K562 (cell line): ENCODE measurements at regions not wholly inside any gene's neighbourhood (a gene's known extent, or its start where the extent isn't known, plus 50 kb on each side); places are given as distances from the start of the nearest gene placed in this dataset.

ENCODE experiments used
- ATAC-seq: fragments of 200-7000 bp; cut with Tn5 transposase; 3 replicates; pipeline ENCODE4 v1.9.1; 2020; ENCODE audit warnings: moderate library complexity
- BruUV-seq: library from RNA; stranded (reverse); fragments of 400-500 nt; replicated peaks from 2 replicates; lab custom pipeline; 2021; lab: Mats Ljungman, UMichigan
- CTCF ChIA-PET: fragments of 300-600 bp; formaldehyde crosslinking; extraction: SDS; loops from one replicate; lab custom pipeline; 2021; ENCODE audit warnings: low intra/inter-chr PET ratio; lab: Yijun Ruan, JAX
- POLR2A ChIA-PET: fragments of 300-600, 350-650 bp; sonication (Branson Sonifier 250); formaldehyde crosslinking; extraction: SDS; loops from one replicate; lab custom pipeline; 2021; ENCODE audit warnings: antibody characterized with exemption, inconsistent platforms; lab: Yijun Ruan, JAX
- DNase-seq, 4 experiments: peaks; one replicate each; pipeline versions ENCODE4 v3.0.0 to v3.0.0-alpha.2; 2011 to 2018; ENCODE audit warnings: low spot score in 3 of 4, mixed read lengths in 3 of 4; ENCODE audit errors: extremely low read depth in 1 of 4
- FAIRE-seq: peaks from 2 replicates; lab custom pipeline; 2011; peaks lifted over from hg19 to GRCh38; lab: Jason Lieb, UNC
- H2AFZ ChIP-seq: 2 replicates; pipeline ENCODE4 v1.6.0; 2011; ENCODE audit warnings: low read depth, low read length, control low read depth, inconsistent platforms
- H3K27ac ChIP-seq: fragments of 200-600 bp; 3 replicates; pipeline ENCODE4 v1.8.0; 2011; ENCODE audit warnings: low read depth, mild to moderate bottlenecking, control low read depth, inconsistent platforms, low read length, moderate library complexity, mixed read lengths; ENCODE audit errors: extremely low read depth
- H3K27me3 ChIP-seq, 2 experiments: fragments of 300-600 bp in 1 of 2; 2 replicates in 1 of 2; 3 replicates in 1 of 2; pipeline versions ENCODE4 v1.6.0 to v1.8.0; 2011; ENCODE audit warnings: inconsistent platforms in 2 of 2, low read length in 2 of 2, mild to moderate bottlenecking in 1 of 2, mixed read lengths in 1 of 2, moderate library complexity in 1 of 2; ENCODE audit not compliant: control insufficient read depth in 2 of 2, insufficient read depth in 2 of 2
- H3K36me3 ChIP-seq: fragments of 300-600 bp; 3 replicates; pipeline ENCODE4 v1.8.0; 2011; ENCODE audit warnings: mild to moderate bottlenecking, low read length, inconsistent platforms; ENCODE audit not compliant: control insufficient read depth, insufficient read depth
- H3K4me1 ChIP-seq, 2 experiments: fragments of 200-600 bp in 1 of 2; replicated peaks in 1 of 2; 2 replicates in 1 of 2; 3 replicates in 1 of 2; pipeline versions ENCODE4 v1.5.1 to v1.8.0; 2011; ENCODE audit warnings: inconsistent platforms in 2 of 2, low read length in 2 of 2, mild to moderate bottlenecking in 1 of 2, mixed read lengths in 1 of 2, moderate library complexity in 1 of 2; ENCODE audit not compliant: control insufficient read depth in 2 of 2, insufficient read depth in 2 of 2
- H3K4me2 ChIP-seq: 2 replicates; pipeline ENCODE4 v1.6.1; 2011; ENCODE audit warnings: low read length, control low read depth, inconsistent platforms, mixed read lengths; ENCODE audit not compliant: insufficient read depth
- H3K4me3 ChIP-seq: fragments of 200-600 bp; sonication (generic), shearing (Covaris generic); 2 replicates; pipeline ENCODE4 v1.5.1; 2016; ENCODE audit warnings: control low read depth, inconsistent platforms
- H3K79me2 ChIP-seq: fragments of 200-600 bp; 3 replicates; pipeline ENCODE4 v1.8.0; 2011; ENCODE audit warnings: low read length, inconsistent platforms; ENCODE audit not compliant: control insufficient read depth, insufficient read depth
- H3K9ac ChIP-seq, 2 experiments: 2 replicates each; pipeline versions ENCODE4 v1.6.0 to v1.6.1; 2011; ENCODE audit warnings: low read depth in 2 of 2, low read length in 2 of 2, control low read depth in 1 of 2, inconsistent platforms in 1 of 2, mild to moderate bottlenecking in 1 of 2, mixed read lengths in 1 of 2; ENCODE audit not compliant: insufficient read depth in 1 of 2
- H3K9me1 ChIP-seq: one replicate; pipeline ENCODE4 v1.6.0; 2011; ENCODE audit warnings: inconsistent platforms, mild to moderate bottlenecking, low read length, moderate library complexity; ENCODE audit not compliant: control insufficient read depth, insufficient read depth
- H3K9me3 ChIP-seq: replicated peaks from 2 replicates; pipeline ENCODE4 v1.5.1; 2011; ENCODE audit warnings: low read depth, low read length, inconsistent platforms; ENCODE audit not compliant: control insufficient read depth, insufficient read depth
- H4K20me1 ChIP-seq: replicated peaks from 2 replicates; pipeline ENCODE4 v1.6.1; 2011; ENCODE audit warnings: low read length, inconsistent platforms, mixed read lengths; ENCODE audit not compliant: control insufficient read depth, insufficient read depth
- CBX1 ChIP-seq: sonication (generic); IDR thresholded peaks from 2 replicates; pipeline ENCODE4 v1.6.1; 2016; ENCODE audit warnings: antibody characterized with exemption, low read depth, mild to moderate bottlenecking
- NR1H2 ChIP-seq: sonication (generic); formaldehyde crosslinking; IDR thresholded peaks from 2 replicates; pipeline ENCODE4 v1.4.0; 2020; ENCODE audit warnings: mild to moderate bottlenecking, missing genetic modification reagents
- SNIP1 ChIP-seq: fragments of 450-650 bp; IDR thresholded peaks from 2 replicates; pipeline ENCODE4 v1.7.1; 2017; ENCODE audit warnings: low read depth, mild to moderate bottlenecking
- TARDBP ChIP-seq: fragments of 450-650 bp; IDR thresholded peaks from 2 replicates; pipeline ENCODE4 v1.6.1; 2016
- ZNF764 ChIP-seq: fragments of 250-450 bp; sonication (Bioruptor Pico); IDR thresholded peaks from 2 replicates; pipeline ENCODE4 v1.4.0; 2020; ENCODE audit warnings: low read depth, mild to moderate bottlenecking, moderate library complexity
- WGBS: fragments of 100-300 bp; shearing (Covaris generic); methylation state at CpG from one replicate; pipeline ENCODE4 v1.1.6; 2016; ENCODE audit warnings: low coverage, mixed read lengths; ENCODE audit not compliant: insufficient coverage; ENCODE audit errors: missing lambda C conversion rate; 5-methylcytosine and 5-hydroxymethylcytosine counted together
- in situ Hi-C: fragments of 300-500 bp; cut with MboI; formaldehyde crosslinking; loops from 4 replicates; pipeline ENCODE4 v1.15.0; 2018; ENCODE audit warnings: inconsistent platforms, mixed read lengths
- intact Hi-C: fragments of 100-400 bp; cut with micrococcal nuclease; formaldehyde crosslinking; loops from 2 replicates; pipeline ENCODE4 v1.14.2; 2022
- TF ChIP-seq, protein P1 (sequence below): sonication (generic); formaldehyde crosslinking; IDR thresholded peaks from 2 replicates; pipeline ENCODE4 v1.8.1; 2022; ENCODE audit warnings: missing genetic modification reagents
- TF ChIP-seq, protein P2 (sequence below): fragments of 450-650 bp; formaldehyde crosslinking; conservative IDR thresholded peaks from 2 replicates; pipeline ENCODE4 v1.4.0; 2022; ENCODE audit warnings: mild to moderate bottlenecking, missing genetic modification characterization
- TF ChIP-seq, protein P3 (sequence below): sonication (generic); formaldehyde crosslinking; IDR thresholded peaks from 2 replicates; pipeline ENCODE4 v1.8.0; 2022; ENCODE audit warnings: mild to moderate bottlenecking, missing genetic modification reagents, borderline replicate concordance
- TF ChIP-seq, protein P4 (sequence below): fragments of 250-450 bp; sonication (Bioruptor Pico); IDR thresholded peaks from 2 replicates; pipeline ENCODE4 v1.4.0; 2020; ENCODE audit warnings: mild to moderate bottlenecking, moderate library complexity

DNA sequence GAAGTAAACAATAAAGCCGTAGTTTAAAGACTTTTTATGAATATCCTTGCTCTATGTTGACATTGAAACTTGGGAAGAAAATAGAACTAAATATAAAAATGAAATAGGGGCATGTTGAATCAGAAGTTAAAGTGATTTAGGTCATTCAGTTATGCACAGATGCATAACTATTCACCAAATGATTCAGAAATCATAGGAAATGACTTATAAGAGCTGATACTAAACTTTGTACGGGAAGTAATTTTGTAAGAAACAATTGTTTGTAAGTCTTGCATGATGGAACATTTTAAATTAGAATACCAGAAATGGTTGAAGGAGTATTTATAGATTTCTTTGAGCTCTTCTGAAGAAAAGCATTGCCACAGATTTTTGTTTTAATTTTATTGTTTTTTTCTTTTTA, 246.5 kb downstream of the CPE start:
- H3K79me2 ChIP-seq, result no peaks in the 10 kb centered on the region
- ChIA-PET CTCF (no interaction called here), POLR2A (no interaction called here)
- H3K9me1 ChIP-seq, result no peaks in the 10 kb centered on the region
- H3K27me3 ChIP-seq, result no peaks in the 10 kb centered on the region
- H4K20me1 ChIP-seq, result no peaks in the 10 kb centered on the region
- no peak overlapping the region for H3K9ac ChIP-seq
- ATAC-seq, result no peak
- H3K4me3 ChIP-seq, result no peak overlapping the region
- no peaks in the 10 kb centered on the region for H3K4me1 ChIP-seq
- in situ Hi-C loops, result no loop called here
- BruUV-seq, result no TSS peak
- 0% methylated on average over 2 of the region's 2 CpGs for WGBS
- no peaks in the 10 kb centered on the region for H3K36me3 ChIP-seq
- H3K9me3 ChIP-seq, result no peaks in the 10 kb centered on the region
- intact Hi-C loops, result no loop called here
- DNase-seq, result no peak
- H3K27ac ChIP-seq, result no peak overlapping the region
- no peak for FAIRE-seq
- no peak overlapping the region for H2AFZ ChIP-seq
- H3K4me2 ChIP-seq, result no peak overlapping the region
- TF ChIP-seq TARDBP (no peak), CBX1 (no peak), NR1H2 (CRISPR knock-in tag) (no peak), ZNF764 (CRISPR knock-in tag) (no peak), SNIP1 (no peak)
- TF ChIP-seq, protein P1, sequence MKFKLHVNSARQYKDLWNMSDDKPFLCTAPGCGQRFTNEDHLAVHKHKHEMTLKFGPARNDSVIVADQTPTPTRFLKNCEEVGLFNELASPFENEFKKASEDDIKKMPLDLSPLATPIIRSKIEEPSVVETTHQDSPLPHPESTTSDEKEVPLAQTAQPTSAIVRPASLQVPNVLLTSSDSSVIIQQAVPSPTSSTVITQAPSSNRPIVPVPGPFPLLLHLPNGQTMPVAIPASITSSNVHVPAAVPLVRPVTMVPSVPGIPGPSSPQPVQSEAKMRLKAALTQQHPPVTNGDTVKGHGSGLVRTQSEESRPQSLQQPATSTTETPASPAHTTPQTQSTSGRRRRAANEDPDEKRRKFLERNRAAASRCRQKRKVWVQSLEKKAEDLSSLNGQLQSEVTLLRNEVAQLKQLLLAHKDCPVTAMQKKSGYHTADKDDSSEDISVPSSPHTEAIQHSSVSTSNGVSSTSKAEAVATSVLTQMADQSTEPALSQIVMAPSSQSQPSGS, result no peak
- TF ChIP-seq, protein P2, sequence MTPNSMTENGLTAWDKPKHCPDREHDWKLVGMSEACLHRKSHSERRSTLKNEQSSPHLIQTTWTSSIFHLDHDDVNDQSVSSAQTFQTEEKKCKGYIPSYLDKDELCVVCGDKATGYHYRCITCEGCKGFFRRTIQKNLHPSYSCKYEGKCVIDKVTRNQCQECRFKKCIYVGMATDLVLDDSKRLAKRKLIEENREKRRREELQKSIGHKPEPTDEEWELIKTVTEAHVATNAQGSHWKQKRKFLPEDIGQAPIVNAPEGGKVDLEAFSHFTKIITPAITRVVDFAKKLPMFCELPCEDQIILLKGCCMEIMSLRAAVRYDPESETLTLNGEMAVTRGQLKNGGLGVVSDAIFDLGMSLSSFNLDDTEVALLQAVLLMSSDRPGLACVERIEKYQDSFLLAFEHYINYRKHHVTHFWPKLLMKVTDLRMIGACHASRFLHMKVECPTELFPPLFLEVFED (CRISPR knock-in tag), result no peak
- TF ChIP-seq, protein P3, sequence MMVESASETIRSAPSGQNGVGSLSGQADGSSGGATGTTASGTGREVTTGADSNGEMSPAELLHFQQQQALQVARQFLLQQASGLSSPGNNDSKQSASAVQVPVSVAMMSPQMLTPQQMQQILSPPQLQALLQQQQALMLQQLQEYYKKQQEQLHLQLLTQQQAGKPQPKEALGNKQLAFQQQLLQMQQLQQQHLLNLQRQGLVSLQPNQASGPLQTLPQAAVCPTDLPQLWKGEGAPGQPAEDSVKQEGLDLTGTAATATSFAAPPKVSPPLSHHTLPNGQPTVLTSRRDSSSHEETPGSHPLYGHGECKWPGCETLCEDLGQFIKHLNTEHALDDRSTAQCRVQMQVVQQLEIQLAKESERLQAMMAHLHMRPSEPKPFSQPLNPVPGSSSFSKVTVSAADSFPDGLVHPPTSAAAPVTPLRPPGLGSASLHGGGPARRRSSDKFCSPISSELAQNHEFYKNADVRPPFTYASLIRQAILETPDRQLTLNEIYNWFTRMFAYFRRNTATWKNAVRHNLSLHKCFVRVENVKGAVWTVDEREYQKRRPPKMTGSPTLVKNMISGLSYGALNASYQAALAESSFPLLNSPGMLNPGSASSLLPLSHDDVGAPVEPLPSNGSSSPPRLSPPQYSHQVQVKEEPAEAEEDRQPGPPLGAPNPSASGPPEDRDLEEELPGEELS (CRISPR knock-in tag), result no peak
- TF ChIP-seq, protein P4, sequence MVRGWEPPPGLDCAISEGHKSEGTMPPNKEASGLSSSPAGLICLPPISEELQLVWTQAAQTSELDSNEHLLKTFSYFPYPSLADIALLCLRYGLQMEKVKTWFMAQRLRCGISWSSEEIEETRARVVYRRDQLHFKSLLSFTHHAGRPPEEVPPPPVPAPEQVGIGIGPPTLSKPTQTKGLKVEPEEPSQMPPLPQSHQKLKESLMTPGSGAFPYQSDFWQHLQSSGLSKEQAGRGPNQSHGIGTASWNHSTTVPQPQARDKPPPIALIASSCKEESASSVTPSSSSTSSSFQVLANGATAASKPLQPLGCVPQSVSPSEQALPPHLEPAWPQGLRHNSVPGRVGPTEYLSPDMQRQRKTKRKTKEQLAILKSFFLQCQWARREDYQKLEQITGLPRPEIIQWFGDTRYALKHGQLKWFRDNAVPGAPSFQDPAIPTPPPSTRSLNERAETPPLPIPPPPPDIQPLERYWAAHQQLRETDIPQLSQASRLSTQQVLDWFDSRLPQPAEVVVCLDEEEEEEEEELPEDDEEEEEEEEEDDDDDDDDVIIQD (CRISPR knock-in tag), result no peak
